ENCODE measurements at regions not wholly inside any gene's neighbourhood (a gene's known extent, or its start where the extent isn't known, plus 50 kb on each side); places are given as distances from the start of the nearest gene placed in this dataset.

DNA sequence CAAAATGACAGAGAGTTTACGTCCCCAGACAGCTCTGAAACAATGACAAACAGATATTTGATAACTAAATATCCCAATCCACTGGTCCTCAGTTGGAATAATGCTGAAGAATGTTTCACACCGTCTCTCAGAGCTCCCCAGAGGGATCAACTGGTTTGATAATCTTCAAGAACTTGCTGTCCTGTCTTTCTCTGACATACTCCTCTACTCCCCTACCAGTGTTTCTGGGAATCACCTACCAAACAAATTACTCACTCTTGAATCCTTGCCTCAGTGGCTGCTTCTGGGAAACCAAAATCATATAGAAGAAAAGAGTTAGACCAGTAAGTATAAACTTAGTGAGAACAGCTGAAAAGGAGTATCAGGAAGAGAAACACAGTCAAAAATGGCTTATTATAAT is 469.7 kb upstream of the JAG1 start:
- no peaks in the 10 kb centered on the region for H3F3A ChIP-seq (ENCODE audit: insufficient read depth, low read length)
- H3K9me2 ChIP-seq (replicated peaks; ENCODE audit: insufficient read depth, low read length), result no peaks in the 10 kb centered on the region
- DNase-seq, result no peak
- H3K4me1 ChIP-seq (ENCODE audit: low read length), result no peaks in the 10 kb centered on the region
- no peaks in the 10 kb centered on the region for H3K9me3 ChIP-seq (replicated peaks; ENCODE audit: insufficient read depth, low read length)
- no peak overlapping the region for H3K9ac ChIP-seq (ENCODE audit: low read length)
- H4K20me1 ChIP-seq (ENCODE audit: insufficient read depth, low read length), result no peaks in the 10 kb centered on the region
- H3K79me2 ChIP-seq (ENCODE audit: low read length), result no peaks in the 10 kb centered on the region
- H3K4me3 ChIP-seq (ENCODE audit: low read length), result no peak overlapping the region
- TF ChIP-seq EZH2 (optimal IDR thresholded peaks at IDR 0.05; ENCODE audit: low read depth, low read length) (no peak), EZH2phosphoT487 (IDR thresholded peaks at IDR 0.05; ENCODE audit: low read length) (no peak)
- TF ChIP-seq, protein P1, sequence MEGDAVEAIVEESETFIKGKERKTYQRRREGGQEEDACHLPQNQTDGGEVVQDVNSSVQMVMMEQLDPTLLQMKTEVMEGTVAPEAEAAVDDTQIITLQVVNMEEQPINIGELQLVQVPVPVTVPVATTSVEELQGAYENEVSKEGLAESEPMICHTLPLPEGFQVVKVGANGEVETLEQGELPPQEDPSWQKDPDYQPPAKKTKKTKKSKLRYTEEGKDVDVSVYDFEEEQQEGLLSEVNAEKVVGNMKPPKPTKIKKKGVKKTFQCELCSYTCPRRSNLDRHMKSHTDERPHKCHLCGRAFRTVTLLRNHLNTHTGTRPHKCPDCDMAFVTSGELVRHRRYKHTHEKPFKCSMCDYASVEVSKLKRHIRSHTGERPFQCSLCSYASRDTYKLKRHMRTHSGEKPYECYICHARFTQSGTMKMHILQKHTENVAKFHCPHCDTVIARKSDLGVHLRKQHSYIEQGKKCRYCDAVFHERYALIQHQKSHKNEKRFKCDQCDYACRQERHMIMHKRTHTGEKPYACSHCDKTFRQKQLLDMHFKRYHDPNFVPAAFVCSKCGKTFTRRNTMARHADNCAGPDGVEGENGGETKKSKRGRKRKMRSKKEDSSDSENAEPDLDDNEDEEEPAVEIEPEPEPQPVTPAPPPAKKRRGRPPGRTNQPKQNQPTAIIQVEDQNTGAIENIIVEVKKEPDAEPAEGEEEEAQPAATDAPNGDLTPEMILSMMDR (IDR thresholded peaks at IDR 0.05; ENCODE audit: low read length), result no peak
- H2AFZ ChIP-seq (ENCODE audit: low read length), result no peak overlapping the region
- no peaks in the 10 kb centered on the region for H3K36me3 ChIP-seq (replicated peaks; ENCODE audit: insufficient read depth, low read length)
- H3K4me2 ChIP-seq (ENCODE audit: low read depth, low read length), result no peak overlapping the region
- no peak overlapping the region for H3K27ac ChIP-seq (ENCODE audit: low read length)
- H3K27me3 ChIP-seq (replicated peaks; ENCODE audit: insufficient read depth, low read length), result no peaks in the 10 kb centered on the region

DNA sequence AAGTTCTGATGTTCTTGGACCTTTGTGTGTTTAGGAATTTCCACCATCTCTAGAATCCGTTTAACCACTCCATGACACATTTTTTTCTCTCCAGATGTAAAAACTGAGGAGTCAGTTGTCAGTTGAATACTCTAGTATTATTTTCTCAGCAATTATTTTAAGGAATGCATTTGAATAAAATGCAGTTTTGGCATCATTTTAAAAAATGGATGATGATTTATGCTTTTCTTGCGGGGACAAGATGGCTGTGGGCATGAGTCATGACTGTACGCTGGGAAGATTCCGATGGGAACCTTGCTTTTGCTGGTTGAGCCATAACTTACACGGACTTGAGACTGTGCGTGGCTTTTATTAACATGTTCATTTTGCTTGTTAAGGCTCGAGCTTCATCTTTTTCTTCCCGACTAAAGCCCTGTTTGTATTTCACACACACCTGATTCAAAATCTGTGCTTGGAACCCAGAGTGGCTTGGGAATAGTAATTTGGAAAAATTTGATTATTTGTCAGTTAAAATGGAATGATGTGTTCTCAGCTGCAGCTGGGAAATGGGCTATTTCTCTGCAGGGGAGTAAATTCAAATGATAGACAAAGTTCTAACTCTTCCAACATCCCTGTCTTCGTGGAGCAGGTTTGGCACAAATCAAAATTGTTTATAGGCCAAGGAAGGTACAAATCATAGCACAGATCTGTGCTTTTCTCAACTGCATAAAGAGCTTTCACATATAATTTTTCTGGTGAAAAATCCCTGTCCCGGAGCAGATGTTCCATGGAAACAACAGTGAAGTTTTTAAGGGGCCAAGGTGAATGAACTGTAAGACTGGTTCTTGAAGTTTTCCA is 470.5 kb upstream of the JAG1 start:
- H3K36me3 ChIP-seq (replicated peaks; ENCODE audit: insufficient read depth, low read length), result no peaks in the 10 kb centered on the region
- no peak overlapping the region for H2AFZ ChIP-seq (ENCODE audit: low read length)
- H3K9me3 ChIP-seq (replicated peaks; ENCODE audit: insufficient read depth, low read length), result no peaks in the 10 kb centered on the region
- no peak overlapping the region for H3K4me2 ChIP-seq (ENCODE audit: low read depth, low read length)
- H3K4me1 ChIP-seq (ENCODE audit: low read length), result no peaks in the 10 kb centered on the region
- no peak overlapping the region for H3K9ac ChIP-seq (ENCODE audit: low read length)
- H3K79me2 ChIP-seq (ENCODE audit: low read length), result no peaks in the 10 kb centered on the region
- H3K27ac ChIP-seq (ENCODE audit: low read length), result no peak overlapping the region
- H3K9me2 ChIP-seq (replicated peaks; ENCODE audit: insufficient read depth, low read length), result no peaks in the 10 kb centered on the region
- H3K27me3 ChIP-seq (replicated peaks; ENCODE audit: insufficient read depth, low read length), result no peaks in the 10 kb centered on the region
- H4K20me1 ChIP-seq (ENCODE audit: insufficient read depth, low read length), result no peaks in the 10 kb centered on the region
- TF ChIP-seq, protein P1 (IDR thresholded peaks at IDR 0.05; ENCODE audit: low read length), result no peak
- no peak for TF ChIP-seq EZH2 (optimal IDR thresholded peaks at IDR 0.05; ENCODE audit: low read depth, low read length)
- no peak for TF ChIP-seq EZH2phosphoT487 (IDR thresholded peaks at IDR 0.05; ENCODE audit: low read length)
- H3F3A ChIP-seq (ENCODE audit: insufficient read depth, low read length), result no peaks in the 10 kb centered on the region
- DNase-seq, result no peak
- no peak overlapping the region for H3K4me3 ChIP-seq (ENCODE audit: low read length)

DNA sequence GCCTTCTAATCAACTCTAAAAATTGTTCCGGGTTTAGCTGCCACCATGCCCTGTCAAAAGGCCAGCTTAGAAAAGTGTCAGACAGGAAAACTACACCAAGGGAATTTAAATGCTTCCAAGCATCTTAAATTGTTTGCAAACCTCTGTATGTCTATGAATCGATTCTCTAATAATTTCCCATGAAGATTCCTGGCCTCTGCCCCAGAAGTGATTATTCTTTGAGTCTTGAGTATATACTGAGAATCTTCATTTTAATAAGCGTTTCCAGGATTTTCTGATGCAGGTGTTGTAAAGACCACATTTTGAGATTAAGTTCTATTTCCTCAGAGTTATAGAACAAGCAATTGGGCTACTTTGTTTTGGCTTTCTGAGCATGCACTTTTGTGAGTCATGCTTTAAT is 471.8 kb upstream of the JAG1 start:
- H3K27ac ChIP-seq (ENCODE audit: low read length), result no peak overlapping the region
- no peak overlapping the region for H3K4me3 ChIP-seq (ENCODE audit: low read length)
- no peak for TF ChIP-seq EZH2 (optimal IDR thresholded peaks at IDR 0.05; ENCODE audit: low read depth, low read length)
- no peak for TF ChIP-seq EZH2phosphoT487 (IDR thresholded peaks at IDR 0.05; ENCODE audit: low read length)
- TF ChIP-seq, protein P1 (IDR thresholded peaks at IDR 0.05; ENCODE audit: low read length), result no peak
- no peaks in the 10 kb centered on the region for H3K27me3 ChIP-seq (replicated peaks; ENCODE audit: insufficient read depth, low read length)
- no peaks in the 10 kb centered on the region for H4K20me1 ChIP-seq (ENCODE audit: insufficient read depth, low read length)
- H3K9me2 ChIP-seq (replicated peaks; ENCODE audit: insufficient read depth, low read length), result no peaks in the 10 kb centered on the region
- no peak overlapping the region for H3K9ac ChIP-seq (ENCODE audit: low read length)
- H3K9me3 ChIP-seq (replicated peaks; ENCODE audit: insufficient read depth, low read length), result no peaks in the 10 kb centered on the region
- H3K36me3 ChIP-seq (replicated peaks; ENCODE audit: insufficient read depth, low read length), result no peaks in the 10 kb centered on the region
- no peak for DNase-seq
- no peaks in the 10 kb centered on the region for H3K79me2 ChIP-seq (ENCODE audit: low read length)
- no peaks in the 10 kb centered on the region for H3F3A ChIP-seq (ENCODE audit: insufficient read depth, low read length)
- H3K4me1 ChIP-seq (ENCODE audit: low read length), result no peaks in the 10 kb centered on the region
- no peak overlapping the region for H3K4me2 ChIP-seq (ENCODE audit: low read depth, low read length)
- H2AFZ ChIP-seq (ENCODE audit: low read length), result no peak overlapping the region
